Stimulated activated naive CD4-positive, alpha-beta T cell (primary cell): ENCODE measurements at regions not wholly inside any gene's neighbourhood (a gene's known extent, or its start where the extent isn't known, plus 50 kb on each side); places are given as distances from the start of the nearest gene placed in this dataset.
A peak's percentile ranks its signal among the peaks of the same experiment; 100 is the strongest.
"Not testable (repeated sequence)": the region's sequence is repeated elsewhere in the genome, so short reads cannot be mapped to it uniquely, and the experiment has no call there.

Experiments used
- DNase-seq, 6 experiments: peaks; one replicate each; lab custom pipeline; 2025; lab: John Stamatoyannopoulos, UW

DNA sequence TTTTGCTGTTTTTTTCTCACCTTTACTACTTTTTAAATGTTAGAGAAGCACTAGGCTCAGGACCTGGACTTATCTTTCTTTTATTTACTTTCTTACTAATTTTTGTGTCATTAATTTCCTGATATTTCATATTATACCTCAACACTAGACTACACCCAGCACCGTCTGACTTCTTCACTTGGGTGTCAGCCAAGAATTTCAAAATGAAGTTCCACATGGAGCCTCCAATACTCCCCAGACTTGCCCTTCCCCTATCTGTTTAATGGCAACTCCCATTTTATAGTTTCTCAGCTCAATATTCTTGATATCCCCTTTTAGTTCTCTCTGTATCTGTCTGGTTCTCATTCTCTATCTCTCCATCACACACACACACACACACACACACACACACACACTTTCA lies 139.3 kb downstream of the USP22 start:
- not testable (repeated sequence) for DNase-seq

DNA sequence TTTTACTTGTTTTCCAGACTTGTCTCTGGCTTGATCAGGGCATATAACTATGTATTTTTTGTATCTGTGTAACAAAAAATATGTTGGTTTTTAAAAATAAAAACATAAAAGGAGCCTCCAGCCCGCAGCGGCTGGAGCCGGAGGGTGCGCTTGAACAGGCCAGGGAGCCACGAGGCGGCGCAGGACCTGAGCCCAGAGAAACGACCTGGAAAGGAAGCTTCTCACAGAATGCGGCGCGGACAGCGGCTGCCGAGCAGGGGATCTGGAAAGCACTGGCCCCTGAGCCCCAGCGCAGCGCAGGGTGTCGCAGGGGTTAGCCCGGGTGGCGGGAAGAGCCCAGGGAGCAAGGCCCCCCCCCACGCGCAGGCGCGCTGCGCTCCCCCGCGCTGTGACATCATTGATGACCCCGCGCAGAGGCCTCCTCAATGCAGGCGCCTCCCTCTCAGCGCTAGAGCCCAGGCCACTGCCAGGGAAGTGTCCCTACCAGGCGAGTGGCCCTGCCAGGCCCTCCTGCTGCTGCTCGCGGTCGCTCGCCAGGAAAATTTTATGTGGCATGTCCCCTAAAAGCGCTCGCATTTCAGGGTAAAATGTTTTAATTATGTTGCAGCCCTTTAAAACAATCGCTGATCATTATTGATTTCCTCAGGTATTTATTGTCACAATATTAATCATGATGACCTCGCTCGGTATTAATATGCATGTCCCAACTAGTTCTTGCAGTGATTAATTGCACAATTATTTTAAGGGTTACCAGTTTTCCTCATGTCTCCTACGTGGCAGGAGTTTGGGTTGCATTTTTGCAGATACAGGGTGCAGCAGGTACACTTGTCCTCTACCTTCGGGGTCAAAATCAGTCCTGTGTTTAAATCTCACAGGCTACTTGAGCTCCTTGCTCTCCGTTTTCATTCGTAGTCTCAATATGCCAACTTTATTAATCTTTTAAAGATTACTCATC lies 134.2 kb downstream of the USP22 start:
- peak; percentile 30 to 78 (median 69) for DNase-seq

DNA sequence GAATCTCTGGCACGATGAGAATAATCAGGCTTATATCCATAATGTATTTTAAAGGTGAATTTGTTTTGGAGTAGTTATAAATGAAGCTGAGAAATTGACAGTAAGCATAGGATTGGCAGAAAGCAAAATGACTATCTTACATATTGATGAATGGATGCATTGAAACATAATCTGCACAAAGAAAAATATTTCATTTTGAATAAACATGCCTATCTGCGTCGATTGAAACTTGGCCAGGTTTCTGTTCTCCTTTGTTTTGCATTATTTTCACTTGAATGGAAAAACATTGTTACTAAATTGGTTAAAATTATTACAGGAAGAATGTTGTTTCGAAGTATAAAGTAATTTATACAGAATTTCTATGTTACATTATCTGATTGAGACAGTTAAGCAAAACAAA lies 128.2 kb downstream of the USP22 start:
- DNase-seq = no peak

DNA sequence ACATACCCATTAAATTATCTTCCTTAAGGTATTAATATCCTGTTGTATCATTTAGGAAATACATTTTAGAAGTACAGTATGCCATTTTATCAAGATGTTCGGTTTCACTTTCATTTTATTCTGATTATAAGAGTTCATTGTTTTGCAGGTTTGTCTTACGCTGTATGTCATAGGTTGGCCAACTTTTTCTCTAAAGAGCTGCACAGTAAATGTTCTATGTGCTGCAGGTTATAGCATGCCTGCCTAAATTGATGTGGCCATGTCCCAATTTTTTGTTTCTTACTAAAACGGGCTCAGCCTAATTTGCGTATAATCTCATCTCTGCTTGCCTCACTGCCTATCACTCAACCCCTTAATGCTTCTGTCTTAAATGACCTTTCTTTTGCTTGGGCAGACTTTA lies 126.4 kb downstream of the USP22 start:
- no peak for DNase-seq

DNA sequence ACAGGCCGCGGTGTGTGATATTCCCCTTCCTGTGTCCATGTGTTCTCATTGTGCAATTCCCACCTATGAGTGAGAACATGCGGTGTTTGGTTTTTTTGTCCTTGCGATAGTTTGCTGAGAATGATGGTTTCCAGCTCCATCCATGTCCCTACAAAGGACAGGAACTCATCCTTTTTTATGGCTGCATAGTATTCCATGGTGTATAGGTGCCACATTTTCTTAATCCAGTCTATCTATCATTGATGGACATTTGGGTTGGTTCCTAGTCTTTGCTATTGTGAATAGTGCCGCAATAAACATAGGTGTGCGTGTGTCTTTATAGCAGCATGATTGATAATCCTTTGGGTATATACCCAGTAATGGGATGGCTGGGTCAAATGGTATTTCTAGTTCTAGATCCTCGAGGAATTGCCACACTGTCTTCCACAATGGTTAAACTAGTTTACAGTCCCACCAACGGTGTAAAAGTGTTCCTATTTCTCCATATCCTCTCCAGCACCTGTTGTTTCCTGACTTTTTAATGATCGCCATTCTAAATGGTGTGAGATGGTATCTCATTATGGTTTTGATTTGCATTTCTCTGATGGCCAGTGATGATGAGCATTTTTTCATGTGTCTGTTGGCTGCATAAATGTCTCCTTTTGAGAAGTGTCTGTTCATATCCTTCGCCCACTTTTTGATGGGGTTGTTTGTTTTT lies 125.1 kb downstream of the USP22 start:
- not testable (repeated sequence) for DNase-seq

DNA sequence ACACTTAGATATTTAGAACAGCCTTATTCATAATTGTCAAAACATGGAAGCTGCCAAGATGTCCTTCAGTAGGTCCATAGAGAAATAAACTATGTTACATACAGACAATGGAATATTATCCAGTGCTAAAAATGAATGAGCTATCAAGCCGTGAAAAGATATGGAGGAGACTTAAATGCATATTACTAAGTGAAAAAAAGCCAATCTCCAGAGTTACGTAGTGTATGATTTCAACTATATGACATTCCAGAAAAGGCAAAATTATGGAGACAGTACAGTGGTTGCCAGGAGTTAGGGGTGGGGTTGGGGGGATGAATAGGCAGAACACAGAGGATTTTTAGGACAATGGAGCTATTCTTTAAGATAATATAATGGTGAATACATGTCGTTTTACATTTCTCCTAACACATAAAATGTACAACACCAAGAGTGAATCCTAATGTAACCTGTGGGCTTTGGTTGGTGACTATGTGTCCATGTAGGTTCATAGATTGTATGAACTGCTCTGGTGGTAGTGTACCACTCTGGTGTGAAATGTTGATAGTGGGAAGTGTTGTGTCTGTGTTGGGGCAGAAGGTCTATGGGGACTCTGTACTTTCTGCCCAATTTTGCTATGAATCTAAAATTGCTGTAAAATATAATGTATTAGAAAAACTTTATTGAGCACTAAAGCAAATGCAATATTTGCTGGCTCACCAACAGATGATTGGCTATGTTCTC lies 122.6 kb downstream of the USP22 start:
- DNase-seq = no peak

DNA sequence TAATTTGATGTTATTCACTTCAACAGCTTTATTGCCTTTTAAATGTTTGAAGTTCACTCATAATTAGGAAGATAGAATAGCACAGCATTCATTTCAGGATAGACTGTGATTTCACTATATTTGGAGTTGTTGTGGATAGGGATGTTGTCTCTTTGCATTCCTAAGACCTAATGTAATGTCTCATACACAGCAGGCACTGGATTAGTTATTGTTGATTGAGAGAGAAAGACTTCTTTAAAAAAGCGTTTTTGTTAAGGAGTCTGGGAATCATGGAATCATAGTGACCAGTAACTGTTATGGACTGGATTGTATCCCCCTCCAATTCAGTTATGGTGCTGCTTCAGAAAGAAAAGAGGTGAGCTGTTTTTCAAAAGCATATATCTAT lies 122.0 kb downstream of the USP22 start:
- DNase-seq = no peak

DNA sequence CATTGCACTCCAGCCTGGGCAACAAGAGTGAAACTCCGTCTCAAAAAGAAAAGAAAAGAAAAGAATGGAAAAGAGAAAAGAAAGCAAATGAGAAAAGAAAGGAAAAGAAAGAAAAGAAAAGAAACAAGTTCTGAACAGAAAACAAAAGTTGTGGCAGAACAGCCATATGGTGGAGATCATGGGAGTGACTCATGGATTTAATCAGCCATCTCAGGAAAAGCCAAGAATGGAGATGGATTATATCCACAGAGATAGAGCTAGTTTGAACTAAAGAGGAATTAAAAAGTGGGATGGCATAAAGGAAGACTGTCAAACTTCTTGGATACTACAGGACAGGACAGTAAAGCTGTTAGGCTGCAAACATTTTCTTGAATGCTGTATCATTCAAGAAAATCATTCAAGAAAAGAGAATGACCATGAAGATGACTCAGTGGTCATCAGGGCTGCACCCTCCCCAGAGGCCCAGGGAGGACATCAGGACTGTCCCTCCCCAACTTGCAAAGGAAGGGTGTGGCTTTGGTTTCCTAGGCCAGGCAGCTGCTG lies 120.6 kb downstream of the USP22 start:
- DNase-seq = no peak

DNA sequence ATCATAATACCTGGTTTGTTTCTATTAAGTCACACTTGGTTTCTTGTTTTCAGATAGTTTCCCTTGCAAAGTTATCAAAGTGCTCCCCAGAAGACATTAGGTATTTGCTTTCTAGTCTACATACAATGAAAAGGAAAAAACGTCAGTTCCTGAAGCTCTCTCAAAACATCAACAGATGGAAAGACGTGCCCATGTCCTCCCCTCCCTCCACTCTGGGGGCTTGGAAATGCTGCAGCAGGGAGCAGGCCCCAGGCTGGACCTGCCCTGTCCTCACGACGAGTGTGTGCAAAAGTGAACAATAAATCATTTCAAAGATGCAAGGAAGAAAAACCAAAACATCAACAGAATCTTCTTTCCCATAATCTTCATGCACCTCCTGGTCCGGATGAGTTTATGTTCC lies 118.5 kb downstream of the USP22 start:
- DNase-seq = no peak

DNA sequence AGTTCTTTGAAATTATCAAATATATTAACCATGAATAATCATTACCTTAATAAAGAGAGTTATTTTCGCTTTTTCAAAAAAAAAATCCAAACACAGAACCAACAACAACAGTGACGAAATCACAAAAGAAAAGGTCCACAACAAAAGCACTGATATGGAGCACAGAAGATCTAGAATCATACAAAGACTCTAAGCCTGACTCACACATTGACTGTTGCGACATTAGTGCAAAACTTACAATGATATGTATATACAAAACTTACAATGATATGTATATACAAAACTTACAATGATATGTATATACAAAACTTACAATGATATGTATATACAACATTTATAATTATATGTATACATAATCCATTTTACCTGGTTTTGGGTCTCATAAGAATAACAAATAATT lies 117.7 kb downstream of the USP22 start:
- DNase-seq = no peak

DNA sequence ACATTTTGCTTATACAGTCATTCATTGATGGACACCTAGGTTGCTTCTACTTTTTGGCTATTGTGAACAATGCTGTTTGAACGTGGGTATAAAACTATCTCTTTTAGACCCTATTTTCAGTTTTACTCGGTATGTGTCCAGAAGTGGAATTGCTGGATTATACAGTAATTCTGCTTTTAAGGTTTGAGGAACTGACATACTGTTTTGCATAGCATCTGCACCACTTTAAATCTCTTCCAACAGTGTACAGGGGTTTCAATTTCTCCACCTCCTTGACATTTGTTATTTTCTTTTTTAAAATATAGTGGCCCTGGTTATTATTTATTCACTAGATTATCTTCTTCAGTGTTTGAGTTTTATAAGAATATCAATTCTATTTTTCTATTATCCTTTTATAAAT lies 116.9 kb downstream of the USP22 start:
- DNase-seq = no peak

DNA sequence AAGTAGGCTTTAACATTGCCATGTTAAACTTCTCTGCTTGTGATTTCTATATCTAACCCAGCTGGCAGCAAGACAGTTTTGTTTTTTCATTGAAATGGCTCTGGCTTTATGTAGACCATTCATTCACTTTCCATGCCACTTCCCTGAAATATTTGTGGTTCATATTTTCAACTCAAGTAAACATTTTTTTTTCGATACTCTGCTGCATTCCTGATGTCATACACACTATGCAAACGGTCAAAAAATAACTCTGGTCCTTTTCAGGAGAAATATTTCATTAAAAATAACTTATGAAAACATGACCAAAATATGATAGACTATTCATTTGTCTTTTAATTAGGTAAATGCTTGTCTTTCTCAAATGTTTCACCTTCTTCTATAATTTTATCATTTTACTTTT lies 116.3 kb downstream of the USP22 start:
- DNase-seq = no peak

DNA sequence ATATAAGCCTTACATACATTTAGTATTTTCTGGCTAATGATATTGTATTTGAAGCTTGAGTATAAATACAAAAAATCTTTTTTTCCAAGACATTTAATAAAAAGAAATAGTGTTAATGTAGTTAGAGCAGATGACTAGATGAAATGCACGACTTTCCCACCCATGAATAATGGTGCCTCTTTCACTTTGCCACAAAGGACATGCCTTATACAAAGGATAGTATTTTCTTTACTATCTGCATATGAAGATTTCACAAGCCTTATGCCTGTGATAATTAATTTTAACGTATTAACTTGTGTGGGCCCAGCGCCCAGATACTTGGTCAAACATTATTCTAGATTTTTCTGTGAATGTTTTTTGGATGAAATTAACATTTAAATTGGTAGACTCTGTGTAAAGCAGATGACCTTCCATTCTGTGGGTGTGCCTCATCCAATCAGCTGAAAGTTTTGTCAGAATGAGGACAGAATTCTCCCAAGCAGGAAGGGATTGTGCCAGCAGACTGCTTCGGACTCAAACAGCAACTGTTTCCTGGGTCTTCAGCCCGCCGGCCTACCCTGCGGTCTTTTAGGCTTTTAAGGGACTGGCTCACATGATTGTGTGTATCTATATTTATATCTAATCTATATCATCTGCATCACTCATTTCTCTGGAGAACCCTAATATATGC lies 115.4 kb downstream of the USP22 start:
- DNase-seq = no peak

DNA sequence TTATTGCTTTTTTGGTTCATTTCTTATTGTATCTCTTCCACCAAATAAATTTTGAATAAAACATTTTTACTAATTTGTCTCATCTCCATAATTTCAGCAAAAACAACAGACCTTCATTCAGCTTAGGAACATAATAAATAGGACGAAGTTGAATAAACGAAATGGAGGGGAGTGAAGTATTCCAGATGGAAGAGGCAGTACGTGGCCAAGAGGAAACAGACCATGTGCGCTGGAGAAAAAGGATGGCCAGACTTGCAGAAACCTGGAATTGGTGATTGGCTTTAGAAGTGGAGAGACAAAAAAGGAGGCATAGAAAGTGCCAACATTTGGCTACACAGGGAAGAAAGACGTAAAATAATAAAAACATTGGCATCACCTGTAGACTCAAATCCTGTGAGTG lies 113.5 kb downstream of the USP22 start:
- no peak for DNase-seq

DNA sequence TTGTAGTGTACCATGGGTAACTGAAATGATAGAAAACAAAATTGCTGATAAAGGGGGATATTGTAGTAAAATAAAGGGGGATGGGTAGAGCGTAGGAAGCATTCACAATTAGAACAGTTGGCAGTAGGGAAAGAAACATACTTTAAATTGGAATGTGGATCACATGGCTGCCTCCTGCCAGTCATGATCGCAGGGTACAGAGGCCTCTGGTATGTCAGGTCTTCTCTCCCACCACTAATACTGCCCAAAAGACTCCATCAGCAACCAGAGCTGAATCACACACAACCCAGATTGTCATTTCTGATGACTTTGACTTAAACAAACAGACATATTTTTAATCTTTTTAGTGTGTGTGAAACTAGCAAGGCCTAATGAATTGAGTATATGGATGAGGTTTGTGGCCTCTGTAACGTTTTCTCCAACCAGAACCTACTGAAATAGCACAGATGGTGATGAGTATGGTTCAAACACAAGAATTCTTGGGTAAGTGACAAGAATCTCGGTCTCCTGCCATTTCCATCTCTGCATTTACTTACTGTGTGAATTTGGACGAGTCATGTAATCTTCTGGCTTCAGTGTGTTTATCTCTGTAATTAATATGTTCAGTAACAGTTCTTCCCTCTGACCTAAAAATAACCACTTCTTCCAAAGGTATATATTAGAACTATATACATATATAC lies 112.6 kb downstream of the USP22 start:
- DNase-seq = no peak

DNA sequence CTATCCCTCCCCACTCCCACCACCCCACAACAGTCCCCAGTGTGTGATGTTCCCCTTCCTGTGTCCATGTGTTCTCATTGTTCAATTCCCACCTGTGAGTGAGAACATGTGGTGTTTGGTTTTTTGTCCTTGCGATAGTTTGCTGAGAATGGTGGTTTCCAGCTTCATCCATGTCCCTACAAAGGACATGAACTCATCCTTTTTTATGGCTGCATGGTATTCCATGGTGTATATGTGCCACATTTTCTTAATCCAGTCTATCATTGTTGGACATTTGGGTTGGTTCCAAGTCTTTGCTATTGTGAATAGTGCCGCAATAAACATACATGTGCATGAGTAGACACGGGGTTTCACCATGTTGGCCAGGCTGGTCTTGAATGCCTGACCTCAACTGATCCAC lies 109.8 kb downstream of the USP22 start:
- not testable (repeated sequence) for DNase-seq

DNA sequence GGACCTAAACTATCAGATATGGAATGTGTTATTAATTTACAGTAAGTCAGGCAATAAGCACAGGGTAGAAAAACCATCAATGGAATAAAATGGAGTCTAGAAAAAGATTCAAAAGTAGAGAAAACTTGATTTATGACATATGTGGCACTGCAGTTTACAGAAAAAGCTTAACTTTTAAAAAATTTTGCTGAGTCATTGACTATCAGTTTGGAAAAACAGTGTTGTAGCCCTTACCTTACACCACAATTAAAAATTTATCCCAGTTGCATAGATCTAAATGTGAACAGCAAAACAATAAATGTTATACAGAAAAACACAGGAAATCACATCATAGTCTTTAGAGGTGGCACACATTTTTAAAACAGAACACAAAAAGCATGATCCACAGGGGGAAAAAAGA lies 108.5 kb downstream of the USP22 start:
- no peak for DNase-seq

DNA sequence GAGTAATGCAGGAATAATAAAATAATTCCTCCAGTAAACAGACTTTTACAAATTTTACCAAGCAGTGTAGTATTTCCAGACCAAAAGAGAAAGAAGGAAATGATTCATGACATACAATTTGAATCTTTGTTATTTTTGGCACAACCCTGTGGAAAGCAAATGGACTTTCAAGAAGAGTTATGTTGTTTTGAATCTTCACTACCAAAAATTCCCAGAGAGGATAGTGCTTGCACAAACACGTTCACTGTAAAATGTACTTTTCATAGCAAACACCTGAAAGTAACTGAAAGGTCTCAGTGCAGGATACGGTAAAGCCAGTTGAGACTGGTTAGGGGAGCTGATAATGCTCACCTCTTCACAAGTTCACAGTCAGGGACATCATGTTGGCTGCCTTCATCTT lies 107.1 kb downstream of the USP22 start:
- DNase-seq = no peak

DNA sequence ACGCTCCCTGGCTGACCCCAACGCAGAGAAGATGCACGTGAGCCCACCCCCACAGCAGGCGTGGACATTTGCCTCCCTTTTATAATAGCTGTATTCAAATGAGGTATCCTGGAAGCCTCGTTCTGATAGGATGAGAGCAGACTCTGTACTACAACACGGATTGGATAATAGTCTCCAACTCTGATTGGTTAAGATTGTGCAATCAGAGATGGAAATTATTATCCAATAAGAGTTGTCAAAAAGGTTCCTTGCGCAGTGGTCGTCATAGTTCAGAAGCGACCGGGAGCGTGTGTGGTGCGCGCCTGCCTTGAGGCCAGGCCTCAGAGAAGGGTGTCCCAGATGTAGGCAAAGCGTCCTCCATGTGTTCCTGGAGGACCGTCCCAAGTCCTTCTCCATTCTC lies 104.6 kb downstream of the USP22 start:
- no peak for DNase-seq

DNA sequence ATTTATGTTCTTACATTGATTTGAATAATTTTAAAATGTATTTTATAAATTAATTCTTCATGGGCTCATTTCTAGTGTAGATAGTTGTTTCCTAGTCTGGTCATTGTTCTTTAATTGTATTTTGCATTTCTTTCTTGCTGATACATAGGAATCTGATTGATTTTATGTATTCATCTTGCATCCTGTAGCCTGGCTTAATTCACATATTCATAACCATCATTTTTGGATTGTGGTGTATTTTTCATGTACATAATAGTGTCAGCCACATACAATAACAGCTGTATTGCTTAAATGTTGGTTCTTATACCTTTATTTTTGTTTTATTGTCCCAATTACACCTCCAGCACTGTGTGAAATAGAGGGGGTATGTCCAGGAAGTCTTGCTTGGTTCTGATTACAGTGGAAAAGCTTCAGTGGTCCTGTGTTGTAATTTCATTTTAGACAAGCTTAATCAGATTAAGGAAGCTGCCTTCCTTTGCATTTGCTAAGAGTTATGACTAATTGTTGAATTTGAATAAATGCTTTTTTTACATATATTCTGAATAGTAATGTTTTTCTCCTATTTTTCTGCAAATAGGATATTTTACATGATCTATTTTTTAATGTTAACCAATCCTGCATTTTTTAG lies 103.7 kb downstream of the USP22 start:
- DNase-seq = no peak

DNA sequence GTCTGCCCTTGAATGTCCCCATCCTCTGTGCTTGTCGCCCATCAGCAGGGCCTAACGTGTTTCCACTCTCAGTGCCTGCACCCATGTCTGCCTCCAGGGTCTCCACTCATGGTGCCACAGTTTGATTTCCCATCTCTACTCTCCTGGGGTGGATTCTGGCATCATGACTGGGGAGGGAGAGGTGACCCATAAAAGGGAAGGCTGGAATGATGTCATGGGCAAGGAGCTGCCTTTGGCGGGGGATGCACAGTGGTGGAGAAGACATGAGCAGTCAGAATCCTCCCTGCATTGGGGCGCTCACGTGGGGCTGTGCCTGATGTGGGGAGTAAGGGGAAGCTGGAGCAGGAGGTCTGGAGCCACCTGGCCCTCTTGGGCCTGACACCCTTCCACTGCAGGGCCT lies 100.9 kb downstream of the USP22 start:
- DNase-seq = no peak
